GM19467 (cell line): ENCODE measurements at regions not wholly inside any gene's neighbourhood (a gene's known extent, or its start where the extent isn't known, plus 50 kb on each side); places are given as distances from the start of the nearest gene placed in this dataset.

ENCODE experiments used
- ATAC-seq: cut with Tn5 transposase; IDR thresholded peaks from one replicate; pipeline ENCODE4 v1.9.1; 2021; ENCODE audit warnings: mild to moderate bottlenecking, moderate library complexity; ENCODE audit not compliant: unreplicated experiment

GRCh38 chr4:125904802-125905201 is 590.0 kb downstream of the FAT4 start:
- ATAC-seq = no peak

- ATAC-seq = no peak
Observed at GRCh38 chr4:125911058-125911457, 596.3 kb downstream of the FAT4 start.

- ATAC-seq = no peak
Observed at GRCh38 chr4:125911481-125911880, 596.7 kb downstream of the FAT4 start.

GRCh38 chr4:125917559-125917958 is 602.8 kb downstream of the FAT4 start:
- no peak for ATAC-seq

- ATAC-seq = no peak
Observed at GRCh38 chr4:125928652-125929051, 613.9 kb downstream of the FAT4 start.

- no peak for ATAC-seq
Observed at GRCh38 chr4:125938541-125938940, 623.8 kb downstream of the FAT4 start.

GRCh38 chr4:125940426-125940825 is 625.7 kb downstream of the FAT4 start:
- no peak for ATAC-seq

- ATAC-seq = no peak
Observed at GRCh38 chr4:125944966-125945365, 630.2 kb downstream of the FAT4 start.

- ATAC-seq = no peak
Observed at GRCh38 chr4:125948021-125948420, 633.3 kb downstream of the FAT4 start.

GRCh38 chr4:125951261-125951887 is 636.6 kb downstream of the FAT4 start:
- no peak for ATAC-seq

GRCh38 chr4:125952631-125953030 is 637.9 kb downstream of the FAT4 start:
- no peak for ATAC-seq

- ATAC-seq = no peak
Observed at GRCh38 chr4:125956276-125956675, 641.5 kb downstream of the FAT4 start.

- no peak for ATAC-seq
Observed at GRCh38 chr4:125958519-125958918, 643.8 kb downstream of the FAT4 start.

GRCh38 chr4:125961626-125962025 is 646.9 kb downstream of the FAT4 start:
- no peak for ATAC-seq

- no peak for ATAC-seq
Observed at GRCh38 chr4:125975861-125976397, 661.2 kb downstream of the FAT4 start.

GRCh38 chr4:125979950-125980349 is 665.2 kb downstream of the FAT4 start:
- no peak for ATAC-seq

GRCh38 chr4:125983168-125983567 is 668.4 kb downstream of the FAT4 start:
- ATAC-seq = no peak

GRCh38 chr4:125985856-125986255 is 671.1 kb downstream of the FAT4 start:
- no peak for ATAC-seq

- no peak for ATAC-seq
Observed at GRCh38 chr4:125986307-125986706, 671.6 kb downstream of the FAT4 start.

- no peak for ATAC-seq
Observed at GRCh38 chr4:125988464-125988863, 673.7 kb downstream of the FAT4 start.

- no peak for ATAC-seq
Observed at GRCh38 chr4:125991398-125991797, 676.6 kb downstream of the FAT4 start.

GRCh38 chr4:125992891-125993290 is 678.1 kb downstream of the FAT4 start:
- ATAC-seq = no peak

GRCh38 chr4:125994024-125994423 is 679.3 kb downstream of the FAT4 start:
- ATAC-seq = no peak
